Activated CD4-positive, alpha-beta T cell treated with anti-CD3 and anti-CD28 coated beads, Interleukin-2, amount 50 U/mL, for 16 hours (primary cell): ENCODE measurements at regions not wholly inside any gene's neighbourhood (a gene's known extent, or its start where the extent isn't known, plus 50 kb on each side); places are given as distances from the start of the nearest gene placed in this dataset.
A peak's percentile ranks its signal among the peaks of the same experiment; 100 is the strongest.
"Not testable (repeated sequence)": the region's sequence is repeated elsewhere in the genome, so short reads cannot be mapped to it uniquely, and the experiment has no call there.

Experiments
- DNase-seq: peaks from one replicate; pipeline ENCODE4 v3.0.0-alpha.2; 2020

GRCh38 chr20:25774203-25774602 lies 77.5 kb upstream of the ZNF337 start:
- not testable (repeated sequence) for DNase-seq

- DNase-seq, result not testable (repeated sequence)
Observed at GRCh38 chr20:25772437-25772836, 75.8 kb upstream of the ZNF337 start.

GRCh38 chr20:25771818-25772217 lies 75.2 kb upstream of the ZNF337 start:
- DNase-seq, result not testable (repeated sequence)

- DNase-seq, result no peak
Observed at GRCh38 chr20:25761596-25761995, 64.9 kb upstream of the ZNF337 start.

GRCh38 chr20:25761046-25761445 lies 64.4 kb upstream of the ZNF337 start:
- DNase-seq, result not testable (repeated sequence)

GRCh38 chr20:25750765-25751696 lies 54.4 kb upstream of the ZNF337 start:
- DNase-seq, result peak; percentile 53

GRCh38 chr20:25750220-25750764 lies 53.6 kb upstream of the ZNF337 start:
- DNase-seq, result no peak

- no peak for DNase-seq
Observed at GRCh38 chr20:25749649-25750048, 53.0 kb upstream of the ZNF337 start.
